ENCODE measurements at regions not wholly inside any gene's neighbourhood (a gene's known extent, or its start where the extent isn't known, plus 50 kb on each side); places are given as distances from the start of the nearest gene placed in this dataset.

GRCh38 chr10:3408603-3409365 is 236.2 kb upstream of the PITRM1 start:
- DNase-seq = no peak
- no peaks in the 10 kb centered on the region for H3K4me1 ChIP-seq
- intact Hi-C loops (cut with DNase I) = no loop called here
- no peaks in the 10 kb centered on the region for H3K27me3 ChIP-seq
- H3K4me3 ChIP-seq = no peak overlapping the region
- ATAC-seq = no peak
- H3K27ac ChIP-seq = no peak overlapping the region
- TF ChIP-seq CTCF (IDR thresholded peaks at IDR 0.05) = no peak
- H3K9me3 ChIP-seq = no peaks in the 10 kb centered on the region
- H3K36me3 ChIP-seq = no peaks in the 10 kb centered on the region

GRCh38 chr10:3407208-3407607 is 234.6 kb upstream of the PITRM1 start:
- no peaks in the 10 kb centered on the region for H3K27me3 ChIP-seq

DNA sequence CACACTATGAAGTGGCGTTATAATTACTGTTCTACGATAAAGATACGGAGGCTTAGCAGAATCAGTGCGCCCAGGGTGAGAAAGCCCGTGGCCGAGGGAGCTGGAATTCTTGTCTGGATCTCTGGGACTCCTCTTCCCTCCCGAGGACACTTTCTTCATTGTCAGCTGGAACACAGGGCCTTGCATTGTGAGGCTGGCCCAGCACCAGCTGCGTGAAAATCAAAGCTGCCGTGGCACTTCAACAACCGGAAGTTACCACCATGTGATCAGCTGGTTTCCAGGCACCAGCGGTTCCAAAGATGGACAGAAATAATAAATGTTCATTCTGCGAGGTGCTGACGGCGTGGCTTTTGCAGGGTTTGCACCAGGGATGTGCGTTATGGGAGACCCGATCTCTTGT is 234.0 kb upstream of the PITRM1 start:
- Histone ChIP-seq H3K9me3 (no peaks in the 10 kb centered on the region), H3K36me3 (no peaks in the 10 kb centered on the region), H3K27me3 (no peaks in the 10 kb centered on the region), H3K4me3 (no peak overlapping the region), H3K27ac (no peak overlapping the region), H3K4me1 (no peaks in the 10 kb centered on the region)
- intact Hi-C loops (cut with DNase I) = no loop called here
- no peak for ATAC-seq
- TF ChIP-seq CTCF (IDR thresholded peaks at IDR 0.05) = no peak
- DNase-seq = no peak

More at GRCh38 chr10:3407208-3407607, 234.6 kb upstream of the PITRM1 start:
- no peaks in the 10 kb centered on the region for H3K4me1 ChIP-seq
- H3K9me3 ChIP-seq = no peaks in the 10 kb centered on the region
- H3K36me3 ChIP-seq = no peaks in the 10 kb centered on the region
- H3K27ac ChIP-seq = no peak overlapping the region
- ATAC-seq = no peak
- intact Hi-C loops (cut with DNase I) = no loop called here
- DNase-seq = no peak
- TF ChIP-seq CTCF (IDR thresholded peaks at IDR 0.05) = no peak
- H3K4me3 ChIP-seq = no peak overlapping the region

DNA sequence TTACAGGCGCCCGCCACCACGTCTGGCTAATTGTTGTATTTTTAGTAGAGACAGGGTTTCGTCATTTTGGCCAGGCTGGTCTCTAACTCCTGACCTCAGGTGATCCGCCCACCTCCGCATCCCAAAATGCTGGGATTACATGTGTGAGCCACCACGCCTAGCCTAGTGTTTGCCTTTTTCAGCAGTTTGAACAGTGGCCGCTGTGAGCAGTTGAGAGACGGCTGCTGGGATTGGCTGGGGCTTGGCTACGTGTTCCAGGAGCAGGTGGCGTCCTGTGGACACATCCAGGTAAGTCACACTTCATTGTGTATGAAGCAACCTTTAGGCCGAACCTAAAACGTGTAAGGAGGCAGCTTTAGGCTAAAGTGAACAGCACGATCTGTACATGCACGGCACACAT is 231.8 kb upstream of the PITRM1 start:
- no peak for TF ChIP-seq CTCF (IDR thresholded peaks at IDR 0.05)
- intact Hi-C loops (cut with DNase I) = no loop called here
- no peaks in the 10 kb centered on the region for H3K9me3 ChIP-seq
- DNase-seq (no peak), ATAC-seq (no peak)
- H3K27me3 ChIP-seq = no peaks in the 10 kb centered on the region
- no peaks in the 10 kb centered on the region for H3K36me3 ChIP-seq
- H3K27ac ChIP-seq = no peak overlapping the region
- no peak overlapping the region for H3K4me3 ChIP-seq
- H3K4me1 ChIP-seq = peaks cover 0 to 4% of the 10 kb centered on the region in 2 donors

DNA sequence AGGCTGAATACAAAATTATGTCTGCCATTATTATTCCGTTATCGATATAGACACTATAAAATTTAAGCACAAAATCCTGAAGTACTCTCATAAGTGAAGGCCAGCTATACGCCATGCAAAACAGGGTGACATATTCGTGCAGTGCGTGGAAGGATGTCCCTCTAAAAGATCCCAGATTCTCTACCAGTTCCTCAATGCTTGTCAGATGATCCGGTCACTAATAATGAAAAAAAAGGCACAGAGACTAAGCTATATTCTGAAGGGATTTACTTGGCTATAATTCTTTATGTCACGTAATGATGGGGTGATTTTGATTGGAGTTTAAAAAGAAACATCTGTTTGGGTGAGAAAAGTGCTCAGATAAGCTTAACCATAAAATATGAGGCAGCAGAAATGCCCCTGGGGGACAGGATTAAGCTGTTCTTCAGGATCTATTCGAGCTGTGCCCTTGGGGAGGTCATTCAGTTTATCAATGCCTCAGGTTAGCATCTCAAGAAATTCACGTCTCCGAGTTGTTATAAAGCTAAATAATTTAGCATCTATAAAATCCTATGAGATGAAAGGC is 229.7 kb upstream of the PITRM1 start:
- Histone ChIP-seq H3K4me3 (no peak overlapping the region), H3K9me3 (no peaks in the 10 kb centered on the region), H3K36me3 (no peaks in the 10 kb centered on the region), H3K4me1 (peaks cover 0 to 4% of the 10 kb centered on the region in 2 donors), H3K27me3 (no peaks in the 10 kb centered on the region), H3K27ac (no peak overlapping the region)
- DNase-seq = no peak
- ATAC-seq = no peak
- intact Hi-C loops (cut with DNase I) = no loop called here
- TF ChIP-seq CTCF (IDR thresholded peaks at IDR 0.05) = no peak
